ENCODE measurements at regions not wholly inside any gene's neighbourhood (a gene's known extent, or its start where the extent isn't known, plus 50 kb on each side); places are given as distances from the start of the nearest gene placed in this dataset.

GRCh38 chr7:10537764-10538163, 435.9 kb upstream of the PHF14 start:
- H4K5ac ChIP-seq (ENCODE audit: low read depth, low read length), result no peak overlapping the region
- no peak overlapping the region for H4K91ac ChIP-seq (ENCODE audit: insufficient read depth, low read depth, low read length)
- peaks cover 3% of the 10 kb centered on the region; the same call in 1 of the 2 replicates for H3K9me3 ChIP-seq (ENCODE audit: control insufficient read depth, insufficient read depth, low read length)
- H3K4me1 ChIP-seq (ENCODE audit: control insufficient read depth, insufficient read depth, low read length), result no peaks in the 10 kb centered on the region
- H3K36me3 ChIP-seq (ENCODE audit: control insufficient read depth, insufficient read depth, low read length), result no peaks in the 10 kb centered on the region
- H4K8ac ChIP-seq (ENCODE audit: low read depth in 2 of 2, low read length in 2 of 2), result no peak overlapping the region
- no CpG with 5 or more reads among the region's 3 CpGs for WGBS, 2 experiments (ENCODE audit: extremely low coverage in 2 of 2, insufficient read length in 1 of 2)
- no peak overlapping the region for H2BK20ac ChIP-seq (ENCODE audit: low read depth, low read length)
- H3K27me3 ChIP-seq (ENCODE audit: control insufficient read depth, insufficient read depth, low read length), result no peaks in the 10 kb centered on the region
- no peak overlapping the region for H3K4ac ChIP-seq (ENCODE audit: low read depth, low read length)
- H3K14ac ChIP-seq (replicated peaks; ENCODE audit: low read depth, low read length), result no peak overlapping the region
- no TSS peak for BruUV-seq (replicated peaks)
- H2AFZ ChIP-seq (replicated peaks; ENCODE audit: low read length, poor library complexity), result no peak overlapping the region
- ATAC-seq (ENCODE audit: low read depth) (no peak), DNase-seq (no peak)
- H3K79me1 ChIP-seq (ENCODE audit: low read depth in 1 of 2, low read length in 2 of 2), result no peaks in the 10 kb centered on the region
- no peaks in the 10 kb centered on the region for H3K9me1 ChIP-seq (ENCODE audit: insufficient read depth, low read length)
- POLR2A ChIA-PET (ENCODE audit: unreplicated experiment), result no interaction called here
- no peak overlapping the region for H3K23ac ChIP-seq (ENCODE audit: low read depth, low read length)
- no peak overlapping the region for H2BK120ac ChIP-seq (ENCODE audit: low read depth, low read length)
- intact Hi-C loops (cut with micrococcal nuclease), result no loop called here
- no peaks in the 10 kb centered on the region for H4K20me1 ChIP-seq (ENCODE audit: insufficient read depth, low read length)
- TF ChIP-seq, protein P1, sequence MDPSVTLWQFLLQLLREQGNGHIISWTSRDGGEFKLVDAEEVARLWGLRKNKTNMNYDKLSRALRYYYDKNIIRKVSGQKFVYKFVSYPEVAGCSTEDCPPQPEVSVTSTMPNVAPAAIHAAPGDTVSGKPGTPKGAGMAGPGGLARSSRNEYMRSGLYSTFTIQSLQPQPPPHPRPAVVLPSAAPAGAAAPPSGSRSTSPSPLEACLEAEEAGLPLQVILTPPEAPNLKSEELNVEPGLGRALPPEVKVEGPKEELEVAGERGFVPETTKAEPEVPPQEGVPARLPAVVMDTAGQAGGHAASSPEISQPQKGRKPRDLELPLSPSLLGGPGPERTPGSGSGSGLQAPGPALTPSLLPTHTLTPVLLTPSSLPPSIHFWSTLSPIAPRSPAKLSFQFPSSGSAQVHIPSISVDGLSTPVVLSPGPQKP (IDR thresholded peaks at IDR 0.05; ENCODE audit: borderline replicate concordance, low read depth, low read length), result no peak
- TF ChIP-seq NFE2L2 (IDR thresholded peaks at IDR 0.05; ENCODE audit: low read depth, low read length) (no peak), MXI1 (IDR thresholded peaks at IDR 0.05; ENCODE audit: borderline replicate concordance, low read depth, low read length) (no peak), SMC3 (IDR thresholded peaks at IDR 0.05; ENCODE audit: low read depth, low read length) (no peak), MAZ (IDR thresholded peaks at IDR 0.05; ENCODE audit: borderline replicate concordance, low read depth, low read length) (no peak), RFX5 (IDR thresholded peaks at IDR 0.05; ENCODE audit: low read depth, low read length) (no peak), MAFK (IDR thresholded peaks at IDR 0.05; ENCODE audit: low read depth, low read length) (no peak), RAD21 (IDR thresholded peaks at IDR 0.05; ENCODE audit: low read length) (no peak)
- dilution Hi-C loops (cut with HindIII; ENCODE audit: low sequenced_read_pairs, unreplicated experiment), result no loop called here
- no peak overlapping the region for H3K27ac ChIP-seq (ENCODE audit: insufficient read depth, low read length)
- no peak overlapping the region for H3K9ac ChIP-seq (ENCODE audit: low read depth, low read length)
- no peak overlapping the region for H3K18ac ChIP-seq (ENCODE audit: low read depth, low read length)
- H2BK5ac ChIP-seq (ENCODE audit: low read depth, low read length, poor library complexity, severe bottlenecking), result no peak overlapping the region
- H2AK9ac ChIP-seq (replicated peaks; ENCODE audit: low read depth, low read length, poor library complexity), result no peak overlapping the region
- H2BK15ac ChIP-seq (ENCODE audit: low read depth, low read length), result no peak overlapping the region
- no peak overlapping the region for H3K4me3 ChIP-seq (ENCODE audit: insufficient read depth, low read depth, low read length)
- H3K56ac ChIP-seq (ENCODE audit: extremely low read depth, insufficient read depth, low read length), result no peak overlapping the region
- CTCF ChIA-PET, result no interaction called here
- no peak overlapping the region for H3K4me2 ChIP-seq (ENCODE audit: low read depth, low read length)
- in situ Hi-C loops (cut with MboI; ENCODE audit: low sequenced_read_pairs), result no loop called here
- H2AK5ac ChIP-seq (ENCODE audit: low read depth, low read length), result no peak overlapping the region

Measured in IMR-90 (cell line).